WTC11 (cell line): ENCODE measurements at regions not wholly inside any gene's neighbourhood (a gene's known extent, or its start where the extent isn't known, plus 50 kb on each side); places are given as distances from the start of the nearest gene placed in this dataset.

Experiments used
- ATAC-seq: fragments of 200-7000 bp; cut with Tn5 transposase; 2 replicates; pipeline ENCODE4 v1.10.0; 2021; ENCODE audit warnings: mild to moderate bottlenecking, moderate library complexity
- CTCF ChIA-PET: fragments of 300-600 bp; sonication (Branson Sonifier 250); formaldehyde crosslinking; loops from one replicate; lab custom pipeline; 2021; ENCODE audit warnings: antibody characterized with exemption; lab: Charles Lee
- POLR2A ChIA-PET: fragments of 350-600 bp; sonication (Branson Sonifier 250); formaldehyde crosslinking; loops from one replicate; lab custom pipeline; 2021; ENCODE audit warnings: antibody characterized with exemption; lab: Charles Lee
- DNase-seq: peaks from one replicate; pipeline ENCODE4 v3.0.0; 2021; ENCODE audit warnings: low spot score
- H3K27ac Mint-ChIP-seq: 2 replicates; pipeline ENCODE4 v1.8.0; 2021; ENCODE audit warnings: mixed read lengths
- H3K27me3 Mint-ChIP-seq: 2 replicates; pipeline ENCODE4 v1.8.0; 2021; ENCODE audit warnings: low read depth, mild to moderate bottlenecking, moderate library complexity, mixed read lengths
- H3K36me3 Mint-ChIP-seq: 2 replicates; pipeline ENCODE4 v1.8.0; 2021; ENCODE audit warnings: mixed read lengths
- H3K4me1 Mint-ChIP-seq: 2 replicates; pipeline ENCODE4 v1.8.0; 2022; ENCODE audit warnings: mixed read lengths
- H3K4me3 Mint-ChIP-seq: 2 replicates; pipeline ENCODE4 v1.8.0; 2021; ENCODE audit warnings: mild to moderate bottlenecking, moderate library complexity, mixed read lengths
- H3K9me3 Mint-ChIP-seq: 2 replicates; pipeline ENCODE4 v1.8.0; 2021; ENCODE audit warnings: mixed read lengths
- ATF1 ChIP-seq: sonication (generic); formaldehyde crosslinking; IDR thresholded peaks from 2 replicates; pipeline ENCODE4 v1.8.1; 2023; ENCODE audit warnings: mild to moderate bottlenecking, moderate library complexity, missing genetic modification reagents
- JAZF1 ChIP-seq: fragments of 250-450 bp; sonication (Bioruptor Pico); IDR thresholded peaks from 2 replicates; pipeline ENCODE4 v1.9.0; 2021; ENCODE audit warnings: moderate library complexity, mild to moderate bottlenecking, inconsistent platforms
- KAT7 ChIP-seq: sonication (generic); formaldehyde crosslinking; IDR thresholded peaks from 2 replicates; pipeline ENCODE4 v1.8.1; 2023; ENCODE audit warnings: missing genetic modification reagents, mild to moderate bottlenecking, borderline replicate concordance
- NFATC4 ChIP-seq: fragments of 250-450 bp; sonication (Bioruptor Pico); IDR thresholded peaks from 2 replicates; pipeline ENCODE4 v1.9.0; 2021; ENCODE audit warnings: mild to moderate bottlenecking
- NFE2L1 ChIP-seq: sonication (generic); formaldehyde crosslinking; IDR thresholded peaks from 2 replicates; pipeline ENCODE4 v1.8.1; 2023; ENCODE audit warnings: missing genetic modification reagents
- NFYB ChIP-seq: sonication (generic); formaldehyde crosslinking; conservative IDR thresholded peaks from 2 replicates; pipeline ENCODE4 v1.8.0; 2022; ENCODE audit warnings: low read depth, missing genetic modification reagents
- OVOL2 ChIP-seq: fragments of 250-450 bp; sonication (Bioruptor Pico); IDR thresholded peaks from 2 replicates; pipeline ENCODE4 v1.9.0; 2021; ENCODE audit warnings: mild to moderate bottlenecking, borderline replicate concordance
- SMAD3 ChIP-seq: sonication (generic); formaldehyde crosslinking; IDR thresholded peaks from 2 replicates; pipeline ENCODE4 v1.8.0; 2022; ENCODE audit warnings: missing genetic modification reagents, mild to moderate bottlenecking, borderline replicate concordance
- ZBTB21 ChIP-seq: sonication (generic); formaldehyde crosslinking; IDR thresholded peaks from 2 replicates; pipeline ENCODE4 v1.8.1; 2023; ENCODE audit warnings: mild to moderate bottlenecking, missing genetic modification reagents, borderline replicate concordance
- ZNF121 ChIP-seq: sonication (generic); formaldehyde crosslinking; IDR thresholded peaks from 2 replicates; pipeline ENCODE4 v1.8.0; 2023; ENCODE audit warnings: missing genetic modification reagents
- ZNF138 ChIP-seq: sonication (generic); formaldehyde crosslinking; conservative IDR thresholded peaks from 2 replicates; pipeline ENCODE4 v1.8.1; 2022; ENCODE audit warnings: mild to moderate bottlenecking, moderate library complexity, missing genetic modification reagents
- TF ChIP-seq, protein P1 (sequence below): fragments of 250-450 bp; sonication (Bioruptor Pico); IDR thresholded peaks from 2 replicates; pipeline ENCODE4 v1.9.0; 2021; ENCODE audit warnings: mild to moderate bottlenecking, borderline replicate concordance
- TF ChIP-seq, protein P2 (sequence below): sonication (generic); formaldehyde crosslinking; IDR thresholded peaks from 2 replicates; pipeline ENCODE4 v1.8.0; 2023; ENCODE audit warnings: mild to moderate bottlenecking, missing genetic modification reagents
- TF ChIP-seq, protein P3 (sequence below): sonication (generic); formaldehyde crosslinking; IDR thresholded peaks from 2 replicates; pipeline ENCODE4 v1.8.0; 2023; ENCODE audit warnings: missing genetic modification reagents, mild to moderate bottlenecking, borderline replicate concordance
- TF ChIP-seq, protein P4 (sequence below): fragments of 200-600 bp; IDR thresholded peaks from 2 replicates; pipeline ENCODE4 v1.8.0; 2022; ENCODE audit warnings: antibody characterized with exemption
- TF ChIP-seq, protein P5 (sequence below): sonication (generic); formaldehyde crosslinking; IDR thresholded peaks from 2 replicates; pipeline ENCODE4 v1.8.1; 2022; ENCODE audit warnings: mild to moderate bottlenecking, missing genetic modification reagents, moderate library complexity, borderline replicate concordance
- TF ChIP-seq, protein P6 (sequence below): sonication (generic); formaldehyde crosslinking; IDR thresholded peaks from 2 replicates; pipeline ENCODE4 v1.8.0; 2023; ENCODE audit warnings: missing genetic modification reagents

DNA sequence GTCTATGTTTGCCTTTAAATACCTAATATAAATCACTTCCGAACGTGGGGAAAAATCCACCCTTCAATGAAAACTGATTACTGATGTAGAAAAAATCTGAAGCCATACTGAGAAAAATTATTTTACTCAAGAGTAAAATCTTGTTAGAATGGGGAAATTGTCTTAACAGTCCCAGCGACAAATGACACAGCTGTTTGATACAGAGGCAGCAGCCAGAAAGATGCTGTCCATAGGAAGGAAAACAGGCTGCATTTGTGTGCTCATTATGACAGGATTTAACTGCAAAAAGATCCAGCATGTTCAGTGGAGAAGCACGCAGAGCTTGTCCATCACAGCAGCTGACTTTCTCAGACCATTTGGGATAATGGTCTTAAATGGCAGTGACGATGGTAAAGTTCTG, 443.0 kb downstream of the TFAP2B start (continued):
- TF ChIP-seq, protein P1, sequence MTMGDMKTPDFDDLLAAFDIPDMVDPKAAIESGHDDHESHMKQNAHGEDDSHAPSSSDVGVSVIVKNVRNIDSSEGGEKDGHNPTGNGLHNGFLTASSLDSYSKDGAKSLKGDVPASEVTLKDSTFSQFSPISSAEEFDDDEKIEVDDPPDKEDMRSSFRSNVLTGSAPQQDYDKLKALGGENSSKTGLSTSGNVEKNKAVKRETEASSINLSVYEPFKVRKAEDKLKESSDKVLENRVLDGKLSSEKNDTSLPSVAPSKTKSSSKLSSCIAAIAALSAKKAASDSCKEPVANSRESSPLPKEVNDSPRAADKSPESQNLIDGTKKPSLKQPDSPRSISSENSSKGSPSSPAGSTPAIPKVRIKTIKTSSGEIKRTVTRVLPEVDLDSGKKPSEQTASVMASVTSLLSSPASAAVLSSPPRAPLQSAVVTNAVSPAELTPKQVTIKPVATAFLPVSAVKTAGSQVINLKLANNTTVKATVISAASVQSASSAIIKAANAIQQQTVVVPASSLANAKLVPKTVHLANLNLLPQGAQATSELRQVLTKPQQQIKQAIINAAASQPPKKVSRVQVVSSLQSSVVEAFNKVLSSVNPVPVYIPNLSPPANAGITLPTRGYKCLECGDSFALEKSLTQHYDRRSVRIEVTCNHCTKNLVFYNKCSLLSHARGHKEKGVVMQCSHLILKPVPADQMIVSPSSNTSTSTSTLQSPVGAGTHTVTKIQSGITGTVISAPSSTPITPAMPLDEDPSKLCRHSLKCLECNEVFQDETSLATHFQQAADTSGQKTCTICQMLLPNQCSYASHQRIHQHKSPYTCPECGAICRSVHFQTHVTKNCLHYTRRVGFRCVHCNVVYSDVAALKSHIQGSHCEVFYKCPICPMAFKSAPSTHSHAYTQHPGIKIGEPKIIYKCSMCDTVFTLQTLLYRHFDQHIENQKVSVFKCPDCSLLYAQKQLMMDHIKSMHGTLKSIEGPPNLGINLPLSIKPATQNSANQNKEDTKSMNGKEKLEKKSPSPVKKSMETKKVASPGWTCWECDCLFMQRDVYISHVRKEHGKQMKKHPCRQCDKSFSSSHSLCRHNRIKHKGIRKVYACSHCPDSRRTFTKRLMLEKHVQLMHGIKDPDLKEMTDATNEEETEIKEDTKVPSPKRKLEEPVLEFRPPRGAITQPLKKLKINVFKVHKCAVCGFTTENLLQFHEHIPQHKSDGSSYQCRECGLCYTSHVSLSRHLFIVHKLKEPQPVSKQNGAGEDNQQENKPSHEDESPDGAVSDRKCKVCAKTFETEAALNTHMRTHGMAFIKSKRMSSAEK, result no peak
- TF ChIP-seq, protein P2, sequence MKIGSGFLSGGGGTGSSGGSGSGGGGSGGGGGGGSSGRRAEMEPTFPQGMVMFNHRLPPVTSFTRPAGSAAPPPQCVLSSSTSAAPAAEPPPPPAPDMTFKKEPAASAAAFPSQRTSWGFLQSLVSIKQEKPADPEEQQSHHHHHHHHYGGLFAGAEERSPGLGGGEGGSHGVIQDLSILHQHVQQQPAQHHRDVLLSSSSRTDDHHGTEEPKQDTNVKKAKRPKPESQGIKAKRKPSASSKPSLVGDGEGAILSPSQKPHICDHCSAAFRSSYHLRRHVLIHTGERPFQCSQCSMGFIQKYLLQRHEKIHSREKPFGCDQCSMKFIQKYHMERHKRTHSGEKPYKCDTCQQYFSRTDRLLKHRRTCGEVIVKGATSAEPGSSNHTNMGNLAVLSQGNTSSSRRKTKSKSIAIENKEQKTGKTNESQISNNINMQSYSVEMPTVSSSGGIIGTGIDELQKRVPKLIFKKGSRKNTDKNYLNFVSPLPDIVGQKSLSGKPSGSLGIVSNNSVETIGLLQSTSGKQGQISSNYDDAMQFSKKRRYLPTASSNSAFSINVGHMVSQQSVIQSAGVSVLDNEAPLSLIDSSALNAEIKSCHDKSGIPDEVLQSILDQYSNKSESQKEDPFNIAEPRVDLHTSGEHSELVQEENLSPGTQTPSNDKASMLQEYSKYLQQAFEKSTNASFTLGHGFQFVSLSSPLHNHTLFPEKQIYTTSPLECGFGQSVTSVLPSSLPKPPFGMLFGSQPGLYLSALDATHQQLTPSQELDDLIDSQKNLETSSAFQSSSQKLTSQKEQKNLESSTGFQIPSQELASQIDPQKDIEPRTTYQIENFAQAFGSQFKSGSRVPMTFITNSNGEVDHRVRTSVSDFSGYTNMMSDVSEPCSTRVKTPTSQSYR, result no peak
- TF ChIP-seq, protein P3, sequence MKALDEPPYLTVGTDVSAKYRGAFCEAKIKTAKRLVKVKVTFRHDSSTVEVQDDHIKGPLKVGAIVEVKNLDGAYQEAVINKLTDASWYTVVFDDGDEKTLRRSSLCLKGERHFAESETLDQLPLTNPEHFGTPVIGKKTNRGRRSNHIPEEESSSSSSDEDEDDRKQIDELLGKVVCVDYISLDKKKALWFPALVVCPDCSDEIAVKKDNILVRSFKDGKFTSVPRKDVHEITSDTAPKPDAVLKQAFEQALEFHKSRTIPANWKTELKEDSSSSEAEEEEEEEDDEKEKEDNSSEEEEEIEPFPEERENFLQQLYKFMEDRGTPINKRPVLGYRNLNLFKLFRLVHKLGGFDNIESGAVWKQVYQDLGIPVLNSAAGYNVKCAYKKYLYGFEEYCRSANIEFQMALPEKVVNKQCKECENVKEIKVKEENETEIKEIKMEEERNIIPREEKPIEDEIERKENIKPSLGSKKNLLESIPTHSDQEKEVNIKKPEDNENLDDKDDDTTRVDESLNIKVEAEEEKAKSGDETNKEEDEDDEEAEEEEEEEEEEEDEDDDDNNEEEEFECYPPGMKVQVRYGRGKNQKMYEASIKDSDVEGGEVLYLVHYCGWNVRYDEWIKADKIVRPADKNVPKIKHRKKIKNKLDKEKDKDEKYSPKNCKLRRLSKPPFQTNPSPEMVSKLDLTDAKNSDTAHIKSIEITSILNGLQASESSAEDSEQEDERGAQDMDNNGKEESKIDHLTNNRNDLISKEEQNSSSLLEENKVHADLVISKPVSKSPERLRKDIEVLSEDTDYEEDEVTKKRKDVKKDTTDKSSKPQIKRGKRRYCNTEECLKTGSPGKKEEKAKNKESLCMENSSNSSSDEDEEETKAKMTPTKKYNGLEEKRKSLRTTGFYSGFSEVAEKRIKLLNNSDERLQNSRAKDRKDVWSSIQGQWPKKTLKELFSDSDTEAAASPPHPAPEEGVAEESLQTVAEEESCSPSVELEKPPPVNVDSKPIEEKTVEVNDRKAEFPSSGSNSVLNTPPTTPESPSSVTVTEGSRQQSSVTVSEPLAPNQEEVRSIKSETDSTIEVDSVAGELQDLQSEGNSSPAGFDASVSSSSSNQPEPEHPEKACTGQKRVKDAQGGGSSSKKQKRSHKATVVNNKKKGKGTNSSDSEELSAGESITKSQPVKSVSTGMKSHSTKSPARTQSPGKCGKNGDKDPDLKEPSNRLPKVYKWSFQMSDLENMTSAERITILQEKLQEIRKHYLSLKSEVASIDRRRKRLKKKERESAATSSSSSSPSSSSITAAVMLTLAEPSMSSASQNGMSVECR (CRISPR knock-in tag), result no peak
- TF ChIP-seq NFE2L1 (CRISPR knock-in tag) (no peak), NFATC4 (CRISPR knock-in tag) (no peak), NFYB (CRISPR knock-in tag) (no peak)

DNA sequence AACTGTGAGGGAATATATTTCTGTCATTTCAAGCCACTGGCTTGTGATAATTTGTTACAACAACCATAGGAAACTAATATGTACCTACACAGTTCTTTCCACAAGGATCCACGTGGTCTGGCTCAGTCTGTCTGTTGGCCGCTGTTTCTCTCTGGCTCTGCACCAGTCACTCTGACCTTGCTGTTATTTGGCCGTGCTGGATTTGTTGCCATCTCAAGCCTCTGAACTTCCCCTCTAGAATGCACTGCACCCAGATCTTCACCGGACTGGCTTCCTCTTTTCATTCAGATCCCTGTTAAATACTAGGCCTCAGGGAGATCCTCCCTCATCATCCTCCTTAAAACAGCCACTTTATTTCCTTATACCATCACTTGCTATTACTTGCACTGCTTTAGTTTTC, 446.8 kb downstream of the TFAP2B start:
- Mint-ChIP-seq H3K27me3 (no peaks in the 10 kb centered on the region), H3K4me1 (peaks cover 7% of the 10 kb centered on the region)
- ATAC-seq, result no peak

DNA sequence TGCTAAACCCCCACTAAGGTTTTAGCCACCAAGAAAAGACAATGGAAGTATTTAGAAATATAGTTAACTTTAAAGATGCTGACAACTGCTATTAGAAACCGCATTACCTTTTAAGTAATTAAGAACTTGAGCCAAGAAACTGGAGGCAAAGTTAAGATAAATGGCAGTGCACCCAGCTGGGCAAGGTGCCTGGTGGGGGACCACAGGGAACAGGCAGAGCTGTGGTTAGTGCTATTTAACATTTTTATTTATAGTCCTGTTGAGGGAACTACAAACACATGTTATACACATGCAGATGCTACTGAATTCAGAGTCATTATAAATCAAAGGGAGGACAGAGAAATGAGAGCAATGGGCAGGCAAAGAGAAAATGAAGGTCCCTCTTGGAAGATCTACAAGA, 447.9 kb downstream of the TFAP2B start:
- no peak overlapping the region for H3K4me3 Mint-ChIP-seq
- no peaks in the 10 kb centered on the region for H3K9me3 Mint-ChIP-seq
- TF ChIP-seq, protein P4, sequence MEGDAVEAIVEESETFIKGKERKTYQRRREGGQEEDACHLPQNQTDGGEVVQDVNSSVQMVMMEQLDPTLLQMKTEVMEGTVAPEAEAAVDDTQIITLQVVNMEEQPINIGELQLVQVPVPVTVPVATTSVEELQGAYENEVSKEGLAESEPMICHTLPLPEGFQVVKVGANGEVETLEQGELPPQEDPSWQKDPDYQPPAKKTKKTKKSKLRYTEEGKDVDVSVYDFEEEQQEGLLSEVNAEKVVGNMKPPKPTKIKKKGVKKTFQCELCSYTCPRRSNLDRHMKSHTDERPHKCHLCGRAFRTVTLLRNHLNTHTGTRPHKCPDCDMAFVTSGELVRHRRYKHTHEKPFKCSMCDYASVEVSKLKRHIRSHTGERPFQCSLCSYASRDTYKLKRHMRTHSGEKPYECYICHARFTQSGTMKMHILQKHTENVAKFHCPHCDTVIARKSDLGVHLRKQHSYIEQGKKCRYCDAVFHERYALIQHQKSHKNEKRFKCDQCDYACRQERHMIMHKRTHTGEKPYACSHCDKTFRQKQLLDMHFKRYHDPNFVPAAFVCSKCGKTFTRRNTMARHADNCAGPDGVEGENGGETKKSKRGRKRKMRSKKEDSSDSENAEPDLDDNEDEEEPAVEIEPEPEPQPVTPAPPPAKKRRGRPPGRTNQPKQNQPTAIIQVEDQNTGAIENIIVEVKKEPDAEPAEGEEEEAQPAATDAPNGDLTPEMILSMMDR, result no peak
- TF ChIP-seq, protein P5, sequence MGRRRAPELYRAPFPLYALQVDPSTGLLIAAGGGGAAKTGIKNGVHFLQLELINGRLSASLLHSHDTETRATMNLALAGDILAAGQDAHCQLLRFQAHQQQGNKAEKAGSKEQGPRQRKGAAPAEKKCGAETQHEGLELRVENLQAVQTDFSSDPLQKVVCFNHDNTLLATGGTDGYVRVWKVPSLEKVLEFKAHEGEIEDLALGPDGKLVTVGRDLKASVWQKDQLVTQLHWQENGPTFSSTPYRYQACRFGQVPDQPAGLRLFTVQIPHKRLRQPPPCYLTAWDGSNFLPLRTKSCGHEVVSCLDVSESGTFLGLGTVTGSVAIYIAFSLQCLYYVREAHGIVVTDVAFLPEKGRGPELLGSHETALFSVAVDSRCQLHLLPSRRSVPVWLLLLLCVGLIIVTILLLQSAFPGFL (CRISPR knock-in tag), result no peak
- TF ChIP-seq, protein P6, sequence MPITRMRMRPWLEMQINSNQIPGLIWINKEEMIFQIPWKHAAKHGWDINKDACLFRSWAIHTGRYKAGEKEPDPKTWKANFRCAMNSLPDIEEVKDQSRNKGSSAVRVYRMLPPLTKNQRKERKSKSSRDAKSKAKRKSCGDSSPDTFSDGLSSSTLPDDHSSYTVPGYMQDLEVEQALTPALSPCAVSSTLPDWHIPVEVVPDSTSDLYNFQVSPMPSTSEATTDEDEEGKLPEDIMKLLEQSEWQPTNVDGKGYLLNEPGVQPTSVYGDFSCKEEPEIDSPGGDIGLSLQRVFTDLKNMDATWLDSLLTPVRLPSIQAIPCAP (CRISPR knock-in tag), result no peak
- TF ChIP-seq ZNF121 (no peak), JAZF1 (CRISPR knock-in tag) (no peak), ZBTB21 (CRISPR knock-in tag) (no peak), KAT7 (CRISPR knock-in tag) (no peak)
- no peak overlapping the region for H3K27ac Mint-ChIP-seq
- no peak for ATAC-seq
- CTCF ChIA-PET, result no interaction called here
- POLR2A ChIA-PET, result no interaction called here
- H3K4me1 Mint-ChIP-seq, result peaks cover 7% of the 10 kb centered on the region
- H3K36me3 Mint-ChIP-seq, result no peaks in the 10 kb centered on the region
- DNase-seq, result no peak
- no peaks in the 10 kb centered on the region for H3K27me3 Mint-ChIP-seq

More for the DNA sequence above, 446.8 kb downstream of the TFAP2B start:
- no peak for DNase-seq
- no peak overlapping the region for H3K4me3 Mint-ChIP-seq
- ChIA-PET CTCF (no interaction called here), POLR2A (no interaction called here)
- no peaks in the 10 kb centered on the region for H3K36me3 Mint-ChIP-seq
- TF ChIP-seq ZNF138 (CRISPR knock-in tag) (no peak), ATF1 (CRISPR knock-in tag) (no peak), OVOL2 (CRISPR knock-in tag) (no peak), SMAD3 (no peak)
- H3K9me3 Mint-ChIP-seq, result no peaks in the 10 kb centered on the region
- no peak overlapping the region for H3K27ac Mint-ChIP-seq
